8988T (cell line): ENCODE measurements at regions not wholly inside any gene's neighbourhood (a gene's known extent, or its start where the extent isn't known, plus 50 kb on each side); places are given as distances from the start of the nearest gene placed in this dataset.

Experiments
- DNase-seq: peaks from one replicate; pipeline ENCODE4 v3.0.0; 2011

- no peak for DNase-seq
Observed at GRCh38 chr18:43578211-43578610, 300.9 kb upstream of the SYT4 start.

GRCh38 chr18:43578706-43579105 lies 301.4 kb upstream of the SYT4 start:
- no peak for DNase-seq

- DNase-seq: no peak
Observed at GRCh38 chr18:43581936-43582519, 304.7 kb upstream of the SYT4 start.

- peak; percentile 5 for DNase-seq
Observed at GRCh38 chr18:43587538-43588153, 310.4 kb upstream of the SYT4 start.

- no peak for DNase-seq
Observed at GRCh38 chr18:43588838-43589237, 311.5 kb upstream of the SYT4 start.

- no peak for DNase-seq
Observed at GRCh38 chr18:43589611-43590151, 312.4 kb upstream of the SYT4 start.

GRCh38 chr18:43590182-43590903 lies 313.1 kb upstream of the SYT4 start:
- no peak for DNase-seq

GRCh38 chr18:43592269-43592668 lies 315.0 kb upstream of the SYT4 start:
- DNase-seq: no peak

GRCh38 chr18:43596105-43596712 lies 318.9 kb upstream of the SYT4 start:
- DNase-seq: peak; percentile 10

- no peak for DNase-seq
Observed at GRCh38 chr18:43601432-43601831, 324.1 kb upstream of the SYT4 start.

- DNase-seq: no peak
Observed at GRCh38 chr18:43605224-43605623, 327.9 kb upstream of the SYT4 start.

- DNase-seq: no peak
Observed at GRCh38 chr18:43606795-43607194, 329.5 kb upstream of the SYT4 start.

- DNase-seq: no peak
Observed at GRCh38 chr18:43620936-43621335, 343.6 kb upstream of the SYT4 start.

GRCh38 chr18:43622024-43622423 lies 344.7 kb upstream of the SYT4 start:
- DNase-seq: no peak

- DNase-seq: no peak
Observed at GRCh38 chr18:43625582-43625981, 348.3 kb upstream of the SYT4 start.

- no peak for DNase-seq
Observed at GRCh38 chr18:43627848-43628530, 350.7 kb upstream of the SYT4 start.

GRCh38 chr18:43634994-43635393 lies 357.7 kb upstream of the SYT4 start:
- no peak for DNase-seq

GRCh38 chr18:43635397-43635796 lies 358.1 kb upstream of the SYT4 start:
- no peak for DNase-seq

- no peak for DNase-seq
Observed at GRCh38 chr18:43642727-43643330, 365.5 kb upstream of the SYT4 start.

- DNase-seq: no peak
Observed at GRCh38 chr18:43648002-43648401, 370.7 kb upstream of the SYT4 start.

GRCh38 chr18:43649649-43650357 lies 372.5 kb upstream of the SYT4 start:
- no peak for DNase-seq

- DNase-seq: no peak
Observed at GRCh38 chr18:43650426-43650825, 373.1 kb upstream of the SYT4 start.
